ENCODE measurements at regions not wholly inside any gene's neighbourhood (a gene's known extent, or its start where the extent isn't known, plus 50 kb on each side); places are given as distances from the start of the nearest gene placed in this dataset.

DNA sequence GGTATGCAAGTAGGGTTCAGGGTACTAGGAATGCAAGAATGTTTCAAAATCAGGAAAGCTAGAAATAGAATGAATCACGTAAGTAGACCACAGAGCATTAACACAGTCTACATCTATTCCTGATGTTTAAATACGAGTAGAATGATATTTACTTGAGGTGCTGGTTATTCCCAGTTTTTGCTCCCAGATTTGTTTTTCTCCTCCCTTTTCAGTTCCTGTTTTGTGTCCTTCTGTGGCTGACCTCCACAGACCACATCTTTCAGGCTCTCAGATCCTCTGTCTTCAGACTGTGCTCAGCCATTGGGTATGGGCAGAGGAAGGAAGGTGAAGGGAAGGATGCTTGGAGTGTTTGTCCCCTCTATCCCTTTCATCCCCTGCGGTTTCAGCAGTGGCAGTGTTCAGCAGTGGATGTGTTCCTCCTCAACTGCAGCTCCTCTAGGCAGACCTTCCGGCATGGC, 276.6 kb downstream of the ZNF621 start:
- TF ChIP-seq TARDBP (IDR thresholded peaks at IDR 0.05) = no peak
- no peak for TF ChIP-seq FOXK2 (IDR thresholded peaks at IDR 0.05)
- TF ChIP-seq SP1 (IDR thresholded peaks at IDR 0.05) = no peak
- TF ChIP-seq HDGF (IDR thresholded peaks at IDR 0.05; ENCODE audit: borderline replicate concordance) = no peak
- TF ChIP-seq SUZ12 (IDR thresholded peaks at IDR 0.05) = no peak
- no peak for TF ChIP-seq CTBP1 (IDR thresholded peaks at IDR 0.05; ENCODE audit: borderline replicate concordance)
- no peak for TF ChIP-seq ZNF384 (IDR thresholded peaks at IDR 0.05)
- TF ChIP-seq NFRKB (IDR thresholded peaks at IDR 0.05) = no peak
- TF ChIP-seq ARNT (IDR thresholded peaks at IDR 0.05) = no peak
- ChIA-PET CTCF (no interaction called here), POLR2A (no interaction called here)
- no peak for DNase-seq (ENCODE audit: extremely low spot score)

DNA sequence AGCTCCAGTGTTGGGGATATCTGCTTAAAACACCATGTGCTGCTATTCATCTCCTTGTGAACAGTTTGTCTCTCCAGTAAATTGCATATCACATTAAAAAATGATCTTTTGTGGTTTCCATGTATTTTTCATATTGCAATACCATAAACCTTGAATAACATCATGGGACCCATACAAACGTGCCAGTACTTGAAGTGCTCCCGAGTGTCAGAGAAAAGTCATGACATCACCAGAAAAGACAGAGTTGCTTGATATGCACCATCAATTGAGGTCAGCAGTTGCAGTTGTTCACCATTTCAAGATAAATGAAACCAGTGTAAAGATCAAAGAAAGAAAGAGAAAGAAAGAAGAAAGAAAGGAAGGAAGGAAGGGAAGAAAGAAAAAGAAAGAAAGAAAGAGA, 278.6 kb downstream of the ZNF621 start:
- no peak for DNase-seq (ENCODE audit: extremely low spot score)
- CTCF ChIA-PET = no interaction called here
- TF ChIP-seq SP1 (IDR thresholded peaks at IDR 0.05) (no peak), LEF1 (IDR thresholded peaks at IDR 0.05; ENCODE audit: borderline replicate concordance) (no peak), FOXM1 (IDR thresholded peaks at IDR 0.05; ENCODE audit: borderline replicate concordance) (no peak), BHLHE40 (IDR thresholded peaks at IDR 0.05; ENCODE audit: borderline replicate concordance) (no peak), ARNT (IDR thresholded peaks at IDR 0.05) (no peak), CTBP1 (IDR thresholded peaks at IDR 0.05; ENCODE audit: borderline replicate concordance) (no peak), L3MBTL2 (conservative IDR thresholded peaks at IDR 0.05) (no peak), SUZ12 (IDR thresholded peaks at IDR 0.05) (no peak), HDGF (IDR thresholded peaks at IDR 0.05; ENCODE audit: borderline replicate concordance) (no peak), ZNF384 (IDR thresholded peaks at IDR 0.05) (no peak), ELF4 (IDR thresholded peaks at IDR 0.05) (no peak), FOXA1 (IDR thresholded peaks at IDR 0.05) (no peak), FOXK2 (IDR thresholded peaks at IDR 0.05) (no peak), NFRKB (IDR thresholded peaks at IDR 0.05) (no peak), TARDBP (IDR thresholded peaks at IDR 0.05) (no peak)
- TF ChIP-seq, protein P1, sequence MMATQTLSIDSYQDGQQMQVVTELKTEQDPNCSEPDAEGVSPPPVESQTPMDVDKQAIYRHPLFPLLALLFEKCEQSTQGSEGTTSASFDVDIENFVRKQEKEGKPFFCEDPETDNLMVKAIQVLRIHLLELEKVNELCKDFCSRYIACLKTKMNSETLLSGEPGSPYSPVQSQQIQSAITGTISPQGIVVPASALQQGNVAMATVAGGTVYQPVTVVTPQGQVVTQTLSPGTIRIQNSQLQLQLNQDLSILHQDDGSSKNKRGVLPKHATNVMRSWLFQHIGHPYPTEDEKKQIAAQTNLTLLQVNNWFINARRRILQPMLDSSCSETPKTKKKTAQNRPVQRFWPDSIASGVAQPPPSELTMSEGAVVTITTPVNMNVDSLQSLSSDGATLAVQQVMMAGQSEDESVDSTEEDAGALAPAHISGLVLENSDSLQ (IDR thresholded peaks at IDR 0.05) = no peak
- POLR2A ChIA-PET = no interaction called here

DNA sequence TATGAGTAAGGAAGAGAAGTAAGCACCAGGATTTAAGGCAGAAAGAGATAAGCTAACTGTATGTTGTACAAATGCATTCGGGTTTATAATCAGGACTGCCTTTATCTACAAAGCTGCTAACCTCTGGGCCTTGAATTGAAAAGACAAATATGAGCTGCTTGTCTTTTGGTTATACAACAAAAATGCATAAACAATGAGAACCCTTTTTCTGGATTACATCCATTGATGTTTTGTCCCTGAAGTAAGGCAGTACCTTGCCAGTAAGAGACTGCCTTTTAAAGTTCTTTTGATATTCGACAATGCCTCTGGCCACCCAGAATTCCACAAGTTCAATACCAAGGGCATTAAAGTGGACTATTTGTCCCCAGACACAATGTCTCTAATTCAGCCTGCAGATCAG, 280.7 kb downstream of the ZNF621 start:
- no peak for TF ChIP-seq FOXK2 (IDR thresholded peaks at IDR 0.05)
- TF ChIP-seq ARNT (IDR thresholded peaks at IDR 0.05) = no peak
- no peak for TF ChIP-seq CTBP1 (IDR thresholded peaks at IDR 0.05; ENCODE audit: borderline replicate concordance)
- TF ChIP-seq L3MBTL2 (conservative IDR thresholded peaks at IDR 0.05) = no peak
- TF ChIP-seq SUZ12 (IDR thresholded peaks at IDR 0.05) = no peak
- TF ChIP-seq BHLHE40 (IDR thresholded peaks at IDR 0.05; ENCODE audit: borderline replicate concordance) = no peak
- TF ChIP-seq SP1 (IDR thresholded peaks at IDR 0.05) = no peak
- no peak for TF ChIP-seq NFRKB (IDR thresholded peaks at IDR 0.05)
- TF ChIP-seq ZNF384 (IDR thresholded peaks at IDR 0.05) = no peak
- TF ChIP-seq ELF4 (IDR thresholded peaks at IDR 0.05) = no peak
- no peak for TF ChIP-seq FOXA1 (IDR thresholded peaks at IDR 0.05)
- TF ChIP-seq LEF1 (IDR thresholded peaks at IDR 0.05; ENCODE audit: borderline replicate concordance) = no peak
- no peak for TF ChIP-seq FOXM1 (IDR thresholded peaks at IDR 0.05; ENCODE audit: borderline replicate concordance)
- TF ChIP-seq, protein P1 (IDR thresholded peaks at IDR 0.05) = no peak
- TF ChIP-seq TARDBP (IDR thresholded peaks at IDR 0.05) = no peak
- no peak for TF ChIP-seq HDGF (IDR thresholded peaks at IDR 0.05; ENCODE audit: borderline replicate concordance)
- DNase-seq (ENCODE audit: extremely low spot score) = no peak
- ChIA-PET CTCF (no interaction called here), POLR2A (no interaction called here)

DNA sequence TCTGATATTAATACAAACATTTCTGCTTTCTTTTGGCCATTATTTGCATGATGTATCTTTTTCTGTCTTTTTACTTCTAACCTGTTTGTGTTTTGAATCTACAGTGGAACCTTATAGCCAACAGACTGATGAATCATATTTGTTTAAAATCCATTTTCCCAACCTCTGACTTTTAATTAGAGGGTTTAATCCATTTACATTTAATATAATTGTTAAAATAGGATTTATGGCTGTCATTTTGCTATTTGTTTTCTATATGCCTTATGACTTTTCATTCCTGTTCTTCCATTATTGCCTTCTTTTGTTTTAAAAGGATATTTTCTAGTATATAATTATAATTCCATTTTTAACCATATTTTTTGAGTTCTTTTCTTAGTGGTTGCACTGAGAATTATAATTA, 286.1 kb downstream of the ZNF621 start:
- TF ChIP-seq L3MBTL2 (conservative IDR thresholded peaks at IDR 0.05) = no peak
- no peak for TF ChIP-seq CTBP1 (IDR thresholded peaks at IDR 0.05; ENCODE audit: borderline replicate concordance)
- no peak for TF ChIP-seq ARNT (IDR thresholded peaks at IDR 0.05)
- no peak for TF ChIP-seq FOXK2 (IDR thresholded peaks at IDR 0.05)
- TF ChIP-seq, protein P1 (IDR thresholded peaks at IDR 0.05) = no peak
- no peak for TF ChIP-seq TARDBP (IDR thresholded peaks at IDR 0.05)
- no peak for TF ChIP-seq FOXM1 (IDR thresholded peaks at IDR 0.05; ENCODE audit: borderline replicate concordance)
- TF ChIP-seq FOXA1 (IDR thresholded peaks at IDR 0.05) = no peak
- ChIA-PET CTCF (no interaction called here), POLR2A (no interaction called here)
- no peak for DNase-seq (ENCODE audit: extremely low spot score)

DNA sequence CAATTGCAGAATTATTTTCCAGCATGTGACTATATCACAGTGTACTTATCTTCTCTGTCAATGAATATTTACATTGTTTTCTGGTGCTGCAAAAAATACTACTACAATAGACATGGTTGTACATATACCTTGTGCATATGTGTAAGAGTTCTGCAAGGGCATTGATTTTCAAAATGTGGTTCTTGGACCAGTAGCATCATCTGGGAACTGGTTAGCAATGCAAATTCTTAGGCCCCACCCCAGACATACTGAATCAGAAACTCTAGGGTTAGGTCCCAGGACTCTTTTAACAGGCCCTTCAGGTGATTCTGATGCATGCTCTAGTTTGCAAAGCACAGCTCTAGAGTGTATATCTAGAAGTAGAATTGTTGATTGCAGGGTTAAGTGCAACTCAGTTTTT, 292.3 kb downstream of the ZNF621 start:
- TF ChIP-seq BHLHE40 (IDR thresholded peaks at IDR 0.05; ENCODE audit: borderline replicate concordance) (no peak), ARNT (IDR thresholded peaks at IDR 0.05) (no peak), FOXM1 (IDR thresholded peaks at IDR 0.05; ENCODE audit: borderline replicate concordance) (no peak), NFRKB (IDR thresholded peaks at IDR 0.05) (no peak), TARDBP (IDR thresholded peaks at IDR 0.05) (no peak), CTBP1 (IDR thresholded peaks at IDR 0.05; ENCODE audit: borderline replicate concordance) (no peak), SP1 (IDR thresholded peaks at IDR 0.05) (no peak), ZNF384 (IDR thresholded peaks at IDR 0.05) (no peak), ELF4 (IDR thresholded peaks at IDR 0.05) (no peak), FOXK2 (IDR thresholded peaks at IDR 0.05) (no peak), L3MBTL2 (conservative IDR thresholded peaks at IDR 0.05) (no peak), HDGF (IDR thresholded peaks at IDR 0.05; ENCODE audit: borderline replicate concordance) (no peak), LEF1 (IDR thresholded peaks at IDR 0.05; ENCODE audit: borderline replicate concordance) (no peak), SUZ12 (IDR thresholded peaks at IDR 0.05) (no peak), FOXA1 (IDR thresholded peaks at IDR 0.05) (no peak)
- TF ChIP-seq, protein P1 (IDR thresholded peaks at IDR 0.05) = no peak
- ChIA-PET POLR2A (no interaction called here), CTCF (no interaction called here)
- DNase-seq (ENCODE audit: extremely low spot score) = no peak
